HG02588 (cell line): ENCODE measurements at regions not wholly inside any gene's neighbourhood (a gene's known extent, or its start where the extent isn't known, plus 50 kb on each side); places are given as distances from the start of the nearest gene placed in this dataset.
"Not testable (repeated sequence)": the region's sequence is repeated elsewhere in the genome, so short reads cannot be mapped to it uniquely, and the experiment has no call there.

ENCODE experiments used
- ATAC-seq: cut with Tn5 transposase; IDR thresholded peaks from one replicate; pipeline ENCODE4 v1.9.1; 2021; ENCODE audit warnings: mild to moderate bottlenecking, moderate library complexity; ENCODE audit not compliant: unreplicated experiment

DNA sequence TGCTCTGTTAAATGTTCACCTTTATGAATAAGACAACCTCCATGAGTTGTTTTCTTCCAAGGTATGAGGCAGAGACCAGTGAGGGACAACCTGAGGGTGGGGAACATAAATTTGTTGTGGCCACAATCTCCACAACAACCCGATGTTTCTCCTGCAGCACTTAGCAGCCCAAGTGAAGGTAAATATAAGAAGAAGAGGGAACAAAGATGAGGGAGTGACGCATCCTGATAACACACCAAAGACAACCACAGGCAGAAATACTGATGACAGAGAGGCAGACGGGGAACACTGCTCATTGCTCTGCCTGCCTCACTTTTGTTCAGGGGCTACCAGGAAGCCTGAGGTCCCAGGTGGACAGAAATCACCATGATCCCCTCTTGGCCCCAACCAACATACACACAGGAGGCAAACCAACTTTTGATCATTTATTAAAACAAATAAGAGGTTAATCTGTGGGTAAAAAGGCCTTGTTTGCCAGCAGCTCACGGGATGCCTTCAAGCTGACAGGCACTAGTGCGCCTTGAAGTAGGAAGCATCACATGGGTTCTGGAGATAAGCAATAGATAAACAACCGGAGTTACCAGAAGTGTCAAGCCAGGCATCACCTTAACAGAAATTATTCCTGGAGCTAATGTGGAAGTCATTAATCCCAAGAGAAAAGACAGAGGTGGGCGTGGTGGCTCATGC, 104.9 kb upstream of the ALDH3B2 start:
- not testable (repeated sequence) for ATAC-seq

DNA sequence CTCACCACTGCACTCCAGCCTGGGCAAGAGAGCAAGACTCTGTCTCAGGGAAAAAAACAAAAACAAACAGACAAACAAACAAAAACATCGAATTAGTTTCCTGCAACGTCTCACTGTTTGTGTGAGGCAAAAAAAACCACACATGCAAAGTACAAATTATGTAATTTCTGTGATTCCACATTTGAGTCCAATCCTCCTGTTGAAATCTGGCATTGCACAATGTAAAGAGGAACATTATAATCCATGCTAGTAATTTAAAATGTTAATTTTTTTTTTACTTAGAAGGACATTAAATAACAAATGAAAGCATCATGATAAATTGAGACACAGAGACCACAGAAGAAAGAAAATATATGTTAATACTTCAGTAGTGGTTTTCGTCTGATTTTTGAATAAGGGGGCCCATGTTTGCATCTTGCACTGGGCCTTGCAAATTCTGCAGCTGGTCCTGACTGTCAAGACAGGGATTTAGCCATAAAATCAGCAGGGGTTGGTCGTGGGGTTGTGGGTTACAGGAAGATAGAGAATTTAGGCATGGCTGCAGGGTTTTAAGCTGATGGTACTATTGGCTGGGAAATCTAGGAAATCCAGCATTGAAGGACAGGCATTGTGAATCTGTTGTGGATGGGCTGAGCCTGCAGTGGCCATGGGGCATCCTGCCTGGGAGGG, 102.6 kb upstream of the ALDH3B2 start:
- ATAC-seq: no peak

DNA sequence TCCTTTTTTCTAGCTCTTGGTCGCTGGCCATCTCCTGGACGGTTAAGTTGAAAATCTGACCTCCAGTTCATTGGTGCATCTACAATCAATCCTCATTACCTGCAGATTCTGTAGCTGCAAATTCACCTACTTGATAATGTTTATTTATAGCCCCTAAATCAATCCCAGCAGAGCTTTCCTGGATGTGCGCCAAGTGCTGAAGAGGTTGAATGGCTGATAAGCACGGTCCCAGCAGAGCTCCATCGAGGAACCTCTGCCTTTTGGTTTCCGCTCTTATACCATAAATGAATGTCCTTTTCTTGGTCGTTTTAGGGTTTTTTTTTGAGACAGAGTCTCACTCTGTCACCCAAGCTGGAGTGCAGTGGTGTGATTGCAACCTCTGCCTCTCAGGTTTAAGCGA, 99.8 kb upstream of the ALDH3B2 start:
- not testable (repeated sequence) for ATAC-seq

GRCh38 chr11:67768001-67768730, 93.7 kb upstream of the ALDH3B2 start:
- ATAC-seq: not testable (repeated sequence)

- ATAC-seq: not testable (repeated sequence)
These were observed 86.8 kb upstream of the ALDH3B2 start for GRCh38 chr11:67761211-67761610.

GRCh38 chr11:67759321-67759720, 84.9 kb upstream of the ALDH3B2 start:
- not testable (repeated sequence) for ATAC-seq

- ATAC-seq: not testable (repeated sequence)
These were observed 84.0 kb upstream of the ALDH3B2 start for GRCh38 chr11:67758467-67758866.

- ATAC-seq: not testable (repeated sequence)
These were observed 83.6 kb upstream of the ALDH3B2 start for GRCh38 chr11:67758009-67758408.

DNA sequence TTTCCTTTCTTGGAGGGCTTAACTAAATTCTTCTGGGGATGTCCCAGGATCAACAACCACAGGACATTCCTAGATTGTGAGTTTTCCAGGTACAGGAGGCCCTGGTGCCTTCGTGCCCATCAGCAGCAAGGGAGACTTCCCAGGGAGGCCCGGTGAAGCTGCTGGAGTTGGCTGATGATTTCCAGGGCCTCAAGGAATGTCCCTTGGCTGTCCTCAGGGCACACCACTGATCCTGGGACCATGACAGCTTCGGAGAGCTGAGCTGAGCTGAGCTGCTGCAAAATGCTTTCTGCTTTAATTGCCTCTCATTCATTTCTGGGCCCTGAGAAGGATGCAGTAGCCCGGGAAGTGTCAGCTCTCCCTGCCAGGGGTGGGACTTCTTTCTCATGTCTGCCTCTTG, 79.4 kb upstream of the ALDH3B2 start:
- not testable (repeated sequence) for ATAC-seq

DNA sequence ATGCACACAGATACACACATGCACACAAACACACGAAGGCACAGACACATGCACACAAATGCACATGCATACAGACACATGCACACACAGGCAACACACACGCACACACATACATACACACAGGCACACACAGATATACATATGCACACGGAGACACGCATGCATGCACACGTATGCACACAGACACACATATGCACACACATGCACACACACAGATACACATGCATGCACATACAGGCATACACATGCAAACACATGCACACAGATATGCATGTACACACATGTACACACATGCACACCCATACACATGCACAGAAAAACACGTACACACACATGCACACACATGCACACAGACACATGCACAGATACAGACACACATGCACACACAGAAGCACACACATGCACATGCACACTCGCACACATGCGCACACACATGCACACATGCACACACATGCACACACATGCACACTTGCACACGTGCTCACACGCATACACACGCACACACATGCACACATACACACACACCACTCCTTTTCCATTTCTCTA, 70.8 kb upstream of the ALDH3B2 start:
- no peak for ATAC-seq

DNA sequence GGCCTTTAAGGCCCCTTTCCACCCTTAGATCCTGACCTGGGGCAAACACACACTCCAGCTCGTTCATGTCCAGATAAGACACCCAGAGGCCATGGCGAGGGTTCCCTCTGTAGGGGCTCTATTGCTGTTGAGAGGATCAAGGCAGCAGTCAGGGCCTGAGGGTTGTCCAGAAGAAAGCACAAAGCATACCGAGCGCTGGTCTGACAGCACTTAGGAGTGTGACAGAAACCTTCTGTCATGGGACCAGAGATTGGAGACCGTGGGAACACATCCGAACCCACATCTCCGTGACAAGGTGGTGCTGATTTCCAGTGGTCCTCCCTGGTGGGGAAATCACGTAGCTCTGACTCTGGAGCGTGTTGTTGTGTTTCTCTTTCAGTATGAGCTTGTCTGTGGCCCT, 69.8 kb upstream of the ALDH3B2 start:
- not testable (repeated sequence) for ATAC-seq

GRCh38 chr11:67738231-67738630, 63.8 kb upstream of the ALDH3B2 start:
- ATAC-seq: not testable (repeated sequence)

DNA sequence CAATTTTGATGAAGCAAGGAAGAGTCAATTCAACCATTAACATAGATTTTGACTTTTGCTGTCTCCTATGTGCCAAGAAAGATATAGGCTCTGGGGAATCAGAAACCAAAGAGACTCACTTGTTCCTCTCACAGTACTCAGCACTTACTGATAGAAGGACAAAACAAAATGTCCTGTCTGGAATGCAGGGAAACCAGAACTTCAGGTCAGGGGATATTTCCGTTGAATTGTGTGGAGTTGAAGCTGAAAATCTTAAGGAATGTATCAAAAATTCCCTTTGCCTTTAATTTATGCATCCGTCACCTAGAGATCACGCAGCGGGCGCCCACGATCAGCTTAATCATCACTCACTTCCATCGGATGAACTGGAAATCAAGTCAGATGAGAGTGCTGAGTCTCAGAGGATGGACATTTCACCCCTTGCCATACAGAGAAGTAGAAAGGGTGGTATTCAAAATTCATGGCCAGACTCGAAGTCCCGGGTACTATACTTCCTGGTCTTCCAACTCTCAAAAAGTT, 63.2 kb upstream of the ALDH3B2 start:
- ATAC-seq: not testable (repeated sequence)

GRCh38 chr11:67732045-67732787, 57.8 kb upstream of the ALDH3B2 start:
- no peak for ATAC-seq

GRCh38 chr11:67731583-67731982, 57.2 kb upstream of the ALDH3B2 start:
- ATAC-seq: no peak

DNA sequence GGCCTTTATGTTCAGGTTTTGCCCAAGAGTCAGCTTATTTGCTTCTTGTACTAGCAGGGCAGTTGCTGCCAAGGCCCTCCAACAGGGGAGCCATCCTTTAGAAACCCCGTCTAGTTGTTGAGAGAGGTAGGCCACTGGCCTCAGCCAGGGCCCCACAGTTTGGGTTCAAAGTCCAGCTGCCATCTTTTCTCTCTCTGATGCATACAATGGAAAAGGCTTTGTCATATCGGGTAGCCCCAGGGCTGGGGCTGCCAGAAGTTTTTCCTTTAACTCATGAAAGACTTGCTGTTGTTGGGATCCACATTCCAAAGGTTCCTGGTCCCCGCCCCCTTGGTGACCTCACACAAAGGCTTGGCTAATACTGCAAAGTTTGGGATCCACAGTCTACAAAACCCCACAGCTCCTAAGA, 53.7 kb upstream of the ALDH3B2 start:
- not testable (repeated sequence) for ATAC-seq

GRCh38 chr11:67727066-67728040, 52.9 kb upstream of the ALDH3B2 start:
- ATAC-seq: not testable (repeated sequence)
